ENCODE measurements at regions not wholly inside any gene's neighbourhood (a gene's known extent, or its start where the extent isn't known, plus 50 kb on each side); places are given as distances from the start of the nearest gene placed in this dataset.

DNA sequence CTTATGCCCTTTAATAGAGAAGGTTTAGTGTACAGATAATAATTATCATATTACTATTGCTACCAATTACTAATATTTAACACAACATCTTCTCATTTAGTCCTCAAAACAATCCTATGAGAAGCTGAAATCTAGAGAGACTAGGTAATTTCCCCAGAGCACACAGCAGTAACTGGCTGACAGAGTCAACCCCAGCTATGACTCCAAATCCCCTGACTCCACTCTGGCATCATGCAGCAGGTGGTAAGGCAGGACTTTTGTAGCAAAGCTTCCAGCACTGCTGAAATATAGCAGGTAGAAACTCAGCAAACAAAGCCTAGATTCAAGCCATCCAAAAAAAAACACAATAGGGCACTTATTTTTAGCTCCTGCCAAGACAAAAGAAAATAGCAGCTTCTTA, 79.3 kb upstream of the RGS2 start:
- no peak overlapping the region for H2BK120ac ChIP-seq (replicated peaks; ENCODE audit: low read depth, low read length)
- H4K5ac ChIP-seq (ENCODE audit: insufficient read length, low read depth, low read length): no peak overlapping the region
- no peaks in the 10 kb centered on the region for H3K23me2 ChIP-seq (ENCODE audit: low read depth, low read length)
- H3K4me1 ChIP-seq (replicated peaks in 1 of 4; ENCODE audit: control insufficient read depth in 3 of 4, insufficient read depth in 4 of 4, low read length in 3 of 4): no peaks in the 10 kb centered on the region
- no peak overlapping the region for H3K9ac ChIP-seq (replicated peaks in 1 of 4; ENCODE audit: extremely low read depth in 1 of 4, low read depth in 3 of 4, low read length in 3 of 4)
- no peak overlapping the region for H3K27ac ChIP-seq (ENCODE audit: low read depth, low read length)
- no peak overlapping the region for H3K4me3 ChIP-seq (ENCODE audit: extremely low read depth in 1 of 4, insufficient read depth in 2 of 4, low read depth in 3 of 4, low read length in 4 of 4)
- no peak overlapping the region for H4K91ac ChIP-seq (replicated peaks; ENCODE audit: insufficient read length, low read length)
- H3K36me3 ChIP-seq (ENCODE audit: control insufficient read depth in 2 of 4, insufficient read depth in 4 of 4, low read length in 3 of 4): no peaks in the 10 kb centered on the region
- H3K56ac ChIP-seq (replicated peaks; ENCODE audit: insufficient read length, low read depth, low read length): no peak overlapping the region
- H2BK15ac ChIP-seq (ENCODE audit: low read length): no peak overlapping the region
- H2AK5ac ChIP-seq (ENCODE audit: low read depth, low read length): no peak overlapping the region
- H2BK20ac ChIP-seq (ENCODE audit: low read length): no peak overlapping the region
- H3K14ac ChIP-seq (ENCODE audit: insufficient read length): no peak overlapping the region
- no peaks in the 10 kb centered on the region for H3K79me2 ChIP-seq (ENCODE audit: control insufficient read depth in 1 of 2, insufficient read depth in 2 of 2, low read length in 2 of 2)
- TF ChIP-seq TAF7 (optimal IDR thresholded peaks at IDR 0.05; ENCODE audit: borderline replicate concordance, low read depth, low read length): no peak
- H3K4me2 ChIP-seq (ENCODE audit: insufficient read depth in 1 of 2, low read depth in 2 of 2, low read length in 2 of 2): no peak overlapping the region
- FAIRE-seq (no peak), DNase-seq (ENCODE audit: low read depth in 1 of 2, low spot score in 2 of 2) (no peak)
- H3K4ac ChIP-seq (replicated peaks; ENCODE audit: insufficient read length, low read depth, low read length): no peak overlapping the region
- H3K23ac ChIP-seq (ENCODE audit: insufficient read length): no peak overlapping the region
- H3K27me3 ChIP-seq (replicated peaks in 1 of 4; ENCODE audit: control insufficient read depth in 3 of 4, extremely low read depth in 1 of 4, insufficient read depth in 3 of 4, low read length in 3 of 4): no peaks in the 10 kb centered on the region
- no peak overlapping the region for H3K18ac ChIP-seq (ENCODE audit: extremely low read depth, low read length)
- H2BK5ac ChIP-seq (ENCODE audit: low read depth, low read length): no peak overlapping the region
- no peaks in the 10 kb centered on the region for H4K20me1 ChIP-seq (replicated peaks in 1 of 2; ENCODE audit: control insufficient read depth in 1 of 2, insufficient read depth in 2 of 2, low read length in 2 of 2)
- ChIA-PET POLR2A (ENCODE audit: partially characterized antibody) (no interaction called here), CTCF (ENCODE audit: partially characterized antibody) (interaction anchor here (0.7 to 2.2 kb wide), 3 partner anchors 33 to 1053 kb away, joined by 3 to 8 read pairs (median 3); no protein-coding TSS in a partner anchor)
- H4K8ac ChIP-seq (ENCODE audit: extremely low read depth, insufficient read depth, low read length): no peak overlapping the region
- no peaks in the 10 kb centered on the region for H3K79me1 ChIP-seq (ENCODE audit: low read depth, low read length)
- no peaks in the 10 kb centered on the region for H3K9me3 ChIP-seq (ENCODE audit: insufficient read depth in 2 of 2, low read depth in 1 of 2, low read length in 1 of 2)
- H2AFZ ChIP-seq (ENCODE audit: low read length): no peak overlapping the region
- H2BK12ac ChIP-seq (ENCODE audit: low read depth, low read length): no peak overlapping the region

All from H1 (cell line).